ENCODE measurements at regions not wholly inside any gene's neighbourhood (a gene's known extent, or its start where the extent isn't known, plus 50 kb on each side); places are given as distances from the start of the nearest gene placed in this dataset.

GRCh38 chr6:87881342-87881895 lies 166.2 kb upstream of the SPACA1 start:
- TF ChIP-seq CTCF (conservative IDR thresholded peaks at IDR 0.05) = no peak
- no peak for TF ChIP-seq EZH2 (IDR thresholded peaks at IDR 0.05; ENCODE audit: low read depth)
